Heart left ventricle (tissue), 16 donors: ENCODE measurements at regions not wholly inside any gene's neighbourhood (a gene's known extent, or its start where the extent isn't known, plus 50 kb on each side); places are given as distances from the start of the nearest gene placed in this dataset.

ENCODE experiments used
- ATAC-seq, 4 donors: fragments of 200-7000 bp; cut with Tn5 transposase; one replicate each; pipeline ENCODE4 v1.9.1; 2020 to 2022; ENCODE audit warnings: moderate library complexity in 4 of 4, mild to moderate bottlenecking in 3 of 4, moderate number of reproducible peaks in 1 of 4
- DNase-seq, 5 donors: peaks; one replicate each; pipeline ENCODE4 v3.0.0-alpha.2; 2020
- H3K27ac ChIP-seq, 12 donors: fragments of 200-600 bp; sonication (generic) in 4 of 12; one replicate each; pipeline versions ENCODE4 v1.5.0 to v1.8.0; 2016 to 2022; ENCODE audit warnings: mild to moderate bottlenecking in 2 of 12
- H3K27me3 ChIP-seq, 9 donors: fragments of 200-600 bp; sonication (generic) in 2 of 9; one replicate each; pipeline versions ENCODE4 v1.5.1 to v1.8.0; 2016 to 2022; ENCODE audit warnings: mild to moderate bottlenecking in 3 of 9
- H3K36me3 ChIP-seq, 9 donors: fragments of 200-600 bp; sonication (generic) in 2 of 9; one replicate each; pipeline versions ENCODE4 v1.5.0 to v1.8.0; 2018 to 2022; ENCODE audit warnings: mild to moderate bottlenecking in 2 of 9
- H3K4me1 ChIP-seq, 12 donors: fragments of 200-600 bp; sonication (generic) in 4 of 12; one replicate each; pipeline versions ENCODE4 v1.5.0 to v1.8.0; 2016 to 2022; ENCODE audit warnings: mild to moderate bottlenecking in 3 of 12
- H3K4me3 ChIP-seq, 12 donors: fragments of 200-600 bp; sonication (generic) in 4 of 12; one replicate each; pipeline versions ENCODE4 v1.5.0 to v1.8.0; 2017 to 2022; ENCODE audit warnings: mild to moderate bottlenecking in 9 of 12, moderate library complexity in 4 of 12
- H3K9me3 ChIP-seq, 12 donors: fragments of 200-600 bp; sonication (generic) in 4 of 12; one replicate each; pipeline versions ENCODE4 v1.5.0 to v1.8.0; 2016 to 2022; ENCODE audit warnings: mild to moderate bottlenecking in 1 of 12
- POLR2A ChIP-seq, 2 donors: fragments of 450-650 bp; IDR thresholded peaks; one replicate each; pipeline ENCODE4 v1.6.1; 2017; ENCODE audit warnings: antibody characterized with exemption in 2 of 2, mild to moderate bottlenecking in 2 of 2, moderate library complexity in 2 of 2
- WGBS, 4 donors: extraction: QIAGEN DNeasy Blood & Tissue Kit in 2 of 4; methylation state at CpG; one replicate each; pipeline versions ENCODE4 v1.1.5 to v1.1.7; 2013 to 2018; 5-methylcytosine and 5-hydroxymethylcytosine counted together
- intact Hi-C, 10 donors: fragments of 100-400 bp; cut with DNase I; formaldehyde crosslinking; loops; one replicate each; pipeline versions ENCODE4 v1.11.1 to v1.14.2; 2022
- TF ChIP-seq, protein P1 (sequence below), 12 donors: fragments of 200-600 bp; sonication (generic) in 4 of 12; IDR thresholded peaks; one replicate each; pipeline versions ENCODE4 v1.5.0 to v1.8.0; 2018 to 2022; ENCODE audit warnings: antibody characterized with exemption in 12 of 12, mild to moderate bottlenecking in 5 of 12
- donor health status: ischemic (EF 13 %, LVEDD 7.1; RV severe dilation, severe dysfunction).
- donor health status: healthy with polysubstance abuse.
- donor health status: DM: no; HTN: yes; CAD: no.
- donor health status: DM: no; HTN: no; CAD: no.
- donor health status: ischemic (EF 25% LVEDD 6.9; RV normal size, moderate dysfunction).
- donor health status: ischemic (EF 25% LVEDD 5.7; RV mildly dilated, moderate dysfunction).
- donor health status: healthy.
- donor health status: DM: yes; HTN: yes; CAD: no.
- donor health status: ischemic (EF 35%, LVEDD 5.7; RV mildly dilated, moderate dysfunction).
- donor health status: nonischemic (EF 11% LVEDD 7.7; RV severe dilation, severe dysfunction).
- donor health status: DM: yes; HTN: yes; CAD: no.
- donor health status: PGD.
- donor health status: ischemic (EF 29% LVEDD 5.4; RV normal size, mild dysfunction).
- donor health status: nonischemic (EF 23%, LVEDD 6.1; RV moderate dilation, normal function).

GRCh38 chr11:13107544-13108044, 98.5 kb downstream of the RASSF10 start:
- intact Hi-C loops: loop anchor here in 1 of 10 donors (10.0 kb wide), 1 partner anchor 103 kb away; the partner anchor contains the start of gene RASSF10
- Histone ChIP-seq H3K4me3 (no peak overlapping the region), H3K36me3 (no peaks in the 10 kb centered on the region), H3K9me3 (no peaks in the 10 kb centered on the region), H3K27ac (no peak overlapping the region), H3K4me1 (peaks cover 0 to 35% (median 16%) of the 10 kb centered on the region in 12 donors), H3K27me3 (no peaks in the 10 kb centered on the region)
- no peak for DNase-seq
- no peak for ATAC-seq
- no peak for TF ChIP-seq POLR2A (IDR thresholded peaks at IDR 0.05)
- TF ChIP-seq, protein P1, sequence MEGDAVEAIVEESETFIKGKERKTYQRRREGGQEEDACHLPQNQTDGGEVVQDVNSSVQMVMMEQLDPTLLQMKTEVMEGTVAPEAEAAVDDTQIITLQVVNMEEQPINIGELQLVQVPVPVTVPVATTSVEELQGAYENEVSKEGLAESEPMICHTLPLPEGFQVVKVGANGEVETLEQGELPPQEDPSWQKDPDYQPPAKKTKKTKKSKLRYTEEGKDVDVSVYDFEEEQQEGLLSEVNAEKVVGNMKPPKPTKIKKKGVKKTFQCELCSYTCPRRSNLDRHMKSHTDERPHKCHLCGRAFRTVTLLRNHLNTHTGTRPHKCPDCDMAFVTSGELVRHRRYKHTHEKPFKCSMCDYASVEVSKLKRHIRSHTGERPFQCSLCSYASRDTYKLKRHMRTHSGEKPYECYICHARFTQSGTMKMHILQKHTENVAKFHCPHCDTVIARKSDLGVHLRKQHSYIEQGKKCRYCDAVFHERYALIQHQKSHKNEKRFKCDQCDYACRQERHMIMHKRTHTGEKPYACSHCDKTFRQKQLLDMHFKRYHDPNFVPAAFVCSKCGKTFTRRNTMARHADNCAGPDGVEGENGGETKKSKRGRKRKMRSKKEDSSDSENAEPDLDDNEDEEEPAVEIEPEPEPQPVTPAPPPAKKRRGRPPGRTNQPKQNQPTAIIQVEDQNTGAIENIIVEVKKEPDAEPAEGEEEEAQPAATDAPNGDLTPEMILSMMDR (IDR thresholded peaks at IDR 0.05): no peak
- 83 to 95% (median 87%) methylated on average over 5 of the region's 5 CpGs for WGBS, 4 donors

DNA sequence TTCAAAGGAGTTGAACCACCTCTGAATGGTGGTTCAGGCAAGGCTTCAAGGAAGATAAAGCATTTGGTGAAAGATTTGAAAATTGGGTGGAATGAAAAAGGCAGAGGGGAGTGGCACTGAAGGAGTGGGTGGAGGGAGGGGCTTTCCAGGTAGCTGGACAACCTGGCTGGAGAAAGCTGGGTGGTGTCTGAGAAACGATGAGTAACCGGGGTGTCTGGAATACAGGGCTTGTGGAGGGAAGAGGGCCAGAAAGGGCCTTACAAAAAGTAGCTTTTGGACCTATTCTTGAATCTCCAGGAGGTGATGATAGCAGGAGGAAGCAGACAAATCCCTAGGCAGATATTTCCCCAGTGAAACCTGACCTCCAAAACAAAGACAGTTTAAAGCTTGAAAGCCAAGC, 99.3 kb downstream of the RASSF10 start:
- no peaks in the 10 kb centered on the region for H3K27me3 ChIP-seq
- no peaks in the 10 kb centered on the region for H3K36me3 ChIP-seq
- intact Hi-C loops: loop anchor here in 1 of 10 donors (10.0 kb wide), 1 partner anchor 104 kb away; the partner anchor contains the start of gene RASSF10
- H3K4me3 ChIP-seq: no peak overlapping the region
- no peak for ATAC-seq
- TF ChIP-seq, protein P1 (IDR thresholded peaks at IDR 0.05): no peak
- no peak for TF ChIP-seq POLR2A (IDR thresholded peaks at IDR 0.05)
- DNase-seq: no peak
- no peaks in the 10 kb centered on the region for H3K9me3 ChIP-seq
- WGBS, 4 donors: 62 to 93% (median 86%) methylated on average over 2 of the region's 2 CpGs
- peaks cover 0 to 35% (median 16%) of the 10 kb centered on the region in 12 donors for H3K4me1 ChIP-seq
- no peak overlapping the region for H3K27ac ChIP-seq

DNA sequence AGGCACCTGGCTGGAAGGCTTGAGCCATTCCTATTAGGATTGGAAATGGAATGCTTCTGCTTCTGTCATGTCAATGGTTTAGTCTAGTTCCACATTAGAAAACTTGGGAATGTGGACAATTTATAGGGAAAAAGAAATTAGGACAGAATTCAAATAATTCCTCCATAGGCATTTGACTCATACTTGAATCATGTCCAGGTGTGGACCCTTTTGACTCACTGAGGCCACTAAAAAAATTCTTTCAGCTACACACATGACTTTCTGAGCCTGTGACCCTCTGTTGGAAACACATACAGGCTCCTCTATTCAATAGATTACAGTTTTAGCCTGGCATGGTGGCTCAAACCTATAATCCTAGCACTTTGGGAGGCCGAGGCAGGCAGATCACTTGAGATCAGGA, 100.5 kb downstream of the RASSF10 start:
- intact Hi-C loops: loop anchor here in 1 of 10 donors (5.0 to 10.0 kb wide), 2 partner anchors 77 to 105 kb away; partner anchors contain the start of gene RASSF10
- Histone ChIP-seq H3K4me3 (no peak overlapping the region), H3K27me3 (no peaks in the 10 kb centered on the region), H3K9me3 (no peaks in the 10 kb centered on the region), H3K4me1 (peaks cover 0 to 35% (median 16%) of the 10 kb centered on the region in 12 donors), H3K36me3 (no peaks in the 10 kb centered on the region), H3K27ac (no peak overlapping the region)
- DNase-seq (no peak), ATAC-seq (no peak)
- 88 to 96% (median 91%) methylated on average over 1 of the region's 1 CpG for WGBS, 4 donors
- TF ChIP-seq, protein P1 (IDR thresholded peaks at IDR 0.05): no peak
- TF ChIP-seq POLR2A (IDR thresholded peaks at IDR 0.05): no peak

DNA sequence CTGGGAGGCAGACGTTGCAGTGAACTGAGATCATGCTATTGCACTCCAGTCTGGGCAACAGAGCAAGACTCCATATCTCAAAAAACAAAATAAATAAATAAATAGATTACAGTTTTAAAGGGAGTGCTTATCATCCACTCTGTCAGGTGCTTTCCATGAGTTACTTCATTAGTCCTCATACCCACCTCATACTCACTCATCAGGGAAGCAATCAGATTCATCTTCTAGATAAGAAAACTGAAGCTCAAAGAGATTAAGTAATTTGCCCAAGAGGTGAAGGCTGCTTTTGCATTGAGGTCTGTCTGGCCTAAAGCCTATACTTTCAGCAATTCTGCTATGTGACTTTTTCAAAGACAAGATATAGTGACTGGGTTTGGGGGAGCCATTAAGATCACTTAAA, 101.0 kb downstream of the RASSF10 start:
- 84 to 100% (median 94%) methylated on average over 1 of the region's 1 CpG for WGBS, 4 donors

More for the DNA sequence above, 101.0 kb downstream of the RASSF10 start:
- Histone ChIP-seq H3K27me3 (no peaks in the 10 kb centered on the region), H3K4me1 (peaks cover 0 to 32% (median 16%) of the 10 kb centered on the region in 12 donors), H3K4me3 (no peak overlapping the region), H3K36me3 (no peaks in the 10 kb centered on the region), H3K27ac (no peak overlapping the region), H3K9me3 (no peaks in the 10 kb centered on the region)
- ATAC-seq: no peak
- DNase-seq: no peak
- intact Hi-C loops: loop anchor here in 1 of 10 donors (5.0 kb wide), 1 partner anchor 78 kb away; no protein-coding TSS in a partner anchor
- no peak for TF ChIP-seq POLR2A (IDR thresholded peaks at IDR 0.05)
- TF ChIP-seq, protein P1 (IDR thresholded peaks at IDR 0.05): no peak
